K562 (cell line): ENCODE measurements at regions not wholly inside any gene's neighbourhood (a gene's known extent, or its start where the extent isn't known, plus 50 kb on each side); places are given as distances from the start of the nearest gene placed in this dataset.

Experiments
- ATAC-seq: fragments of 200-7000 bp; cut with Tn5 transposase; 3 replicates; pipeline ENCODE4 v1.9.1; 2020; ENCODE audit warnings: moderate library complexity
- BruUV-seq: library from RNA; stranded (reverse); fragments of 400-500 nt; replicated peaks from 2 replicates; lab custom pipeline; 2021; lab: Mats Ljungman, UMichigan
- CTCF ChIA-PET: fragments of 300-600 bp; formaldehyde crosslinking; extraction: SDS; loops from one replicate; lab custom pipeline; 2021; ENCODE audit warnings: low intra/inter-chr PET ratio; lab: Yijun Ruan, JAX
- POLR2A ChIA-PET: fragments of 300-600, 350-650 bp; sonication (Branson Sonifier 250); formaldehyde crosslinking; extraction: SDS; loops from one replicate; lab custom pipeline; 2021; ENCODE audit warnings: antibody characterized with exemption, inconsistent platforms; lab: Yijun Ruan, JAX
- DNase-seq, 4 experiments: peaks; one replicate each; pipeline versions ENCODE4 v3.0.0 to v3.0.0-alpha.2; 2011 to 2018; ENCODE audit warnings: low spot score in 3 of 4, mixed read lengths in 3 of 4; ENCODE audit errors: extremely low read depth in 1 of 4
- FAIRE-seq: peaks from 2 replicates; lab custom pipeline; 2011; peaks lifted over from hg19 to GRCh38; lab: Jason Lieb, UNC
- H2AFZ ChIP-seq: 2 replicates; pipeline ENCODE4 v1.6.0; 2011; ENCODE audit warnings: low read depth, low read length, control low read depth, inconsistent platforms
- H3K27ac ChIP-seq: fragments of 200-600 bp; 3 replicates; pipeline ENCODE4 v1.8.0; 2011; ENCODE audit warnings: low read depth, mild to moderate bottlenecking, control low read depth, inconsistent platforms, low read length, moderate library complexity, mixed read lengths; ENCODE audit errors: extremely low read depth
- H3K27me3 ChIP-seq, 2 experiments: fragments of 300-600 bp in 1 of 2; 2 replicates in 1 of 2; 3 replicates in 1 of 2; pipeline versions ENCODE4 v1.6.0 to v1.8.0; 2011; ENCODE audit warnings: inconsistent platforms in 2 of 2, low read length in 2 of 2, mild to moderate bottlenecking in 1 of 2, mixed read lengths in 1 of 2, moderate library complexity in 1 of 2; ENCODE audit not compliant: control insufficient read depth in 2 of 2, insufficient read depth in 2 of 2
- H3K36me3 ChIP-seq: fragments of 300-600 bp; 3 replicates; pipeline ENCODE4 v1.8.0; 2011; ENCODE audit warnings: mild to moderate bottlenecking, low read length, inconsistent platforms; ENCODE audit not compliant: control insufficient read depth, insufficient read depth
- H3K4me1 ChIP-seq, 2 experiments: fragments of 200-600 bp in 1 of 2; replicated peaks in 1 of 2; 2 replicates in 1 of 2; 3 replicates in 1 of 2; pipeline versions ENCODE4 v1.5.1 to v1.8.0; 2011; ENCODE audit warnings: inconsistent platforms in 2 of 2, low read length in 2 of 2, mild to moderate bottlenecking in 1 of 2, mixed read lengths in 1 of 2, moderate library complexity in 1 of 2; ENCODE audit not compliant: control insufficient read depth in 2 of 2, insufficient read depth in 2 of 2
- H3K4me2 ChIP-seq: 2 replicates; pipeline ENCODE4 v1.6.1; 2011; ENCODE audit warnings: low read length, control low read depth, inconsistent platforms, mixed read lengths; ENCODE audit not compliant: insufficient read depth
- H3K4me3 ChIP-seq: fragments of 200-600 bp; sonication (generic), shearing (Covaris generic); 2 replicates; pipeline ENCODE4 v1.5.1; 2016; ENCODE audit warnings: control low read depth, inconsistent platforms
- H3K79me2 ChIP-seq: fragments of 200-600 bp; 3 replicates; pipeline ENCODE4 v1.8.0; 2011; ENCODE audit warnings: low read length, inconsistent platforms; ENCODE audit not compliant: control insufficient read depth, insufficient read depth
- H3K9ac ChIP-seq, 2 experiments: 2 replicates each; pipeline versions ENCODE4 v1.6.0 to v1.6.1; 2011; ENCODE audit warnings: low read depth in 2 of 2, low read length in 2 of 2, control low read depth in 1 of 2, inconsistent platforms in 1 of 2, mild to moderate bottlenecking in 1 of 2, mixed read lengths in 1 of 2; ENCODE audit not compliant: insufficient read depth in 1 of 2
- H3K9me1 ChIP-seq: one replicate; pipeline ENCODE4 v1.6.0; 2011; ENCODE audit warnings: inconsistent platforms, mild to moderate bottlenecking, low read length, moderate library complexity; ENCODE audit not compliant: control insufficient read depth, insufficient read depth
- H3K9me3 ChIP-seq: replicated peaks from 2 replicates; pipeline ENCODE4 v1.5.1; 2011; ENCODE audit warnings: low read depth, low read length, inconsistent platforms; ENCODE audit not compliant: control insufficient read depth, insufficient read depth
- H4K20me1 ChIP-seq: replicated peaks from 2 replicates; pipeline ENCODE4 v1.6.1; 2011; ENCODE audit warnings: low read length, inconsistent platforms, mixed read lengths; ENCODE audit not compliant: control insufficient read depth, insufficient read depth
- ELK3 ChIP-seq: fragments of 450-650 bp; formaldehyde crosslinking; IDR thresholded peaks from 2 replicates; pipeline ENCODE4 v1.4.0; 2020; ENCODE audit warnings: mild to moderate bottlenecking
- GATA2 ChIP-seq: sonication (generic); formaldehyde crosslinking; IDR thresholded peaks from 2 replicates; pipeline ENCODE4 v1.4.0; 2020; ENCODE audit warnings: mild to moderate bottlenecking, missing genetic modification reagents
- MEF2A ChIP-seq: IDR thresholded peaks from 2 replicates; pipeline ENCODE4 v1.6.1; 2011; ENCODE audit warnings: low read depth, mild to moderate bottlenecking, low read length, moderate library complexity; ENCODE audit not compliant: control insufficient read depth
- POLR3A ChIP-seq: IDR thresholded peaks from 2 replicates; pipeline ENCODE4 v1.6.1; 2011; ENCODE audit warnings: borderline replicate concordance, mild to moderate bottlenecking, moderate library complexity; ENCODE audit not compliant: insufficient read length, insufficient read depth; ENCODE audit errors: extremely low read depth
- SETDB1 ChIP-seq: IDR thresholded peaks from one replicate; pipeline ENCODE4 v1.6.1; 2012; ENCODE audit warnings: low read length, control low read depth, inconsistent platforms
- TSC22D4 ChIP-seq: fragments of 450-650 bp; IDR thresholded peaks from 2 replicates; pipeline ENCODE4 v1.6.1; 2016; ENCODE audit warnings: missing genetic modification characterization, missing biosample characterization, control low read depth
- WGBS: fragments of 100-300 bp; shearing (Covaris generic); methylation state at CpG from one replicate; pipeline ENCODE4 v1.1.6; 2016; ENCODE audit warnings: low coverage, mixed read lengths; ENCODE audit not compliant: insufficient coverage; ENCODE audit errors: missing lambda C conversion rate; 5-methylcytosine and 5-hydroxymethylcytosine counted together
- in situ Hi-C: fragments of 300-500 bp; cut with MboI; formaldehyde crosslinking; loops from 4 replicates; pipeline ENCODE4 v1.15.0; 2018; ENCODE audit warnings: inconsistent platforms, mixed read lengths
- intact Hi-C: fragments of 100-400 bp; cut with micrococcal nuclease; formaldehyde crosslinking; loops from 2 replicates; pipeline ENCODE4 v1.14.2; 2022

GRCh38 chr11:41955635-41956400 is 496.4 kb upstream of the LRRC4C start:
- no peak for TF ChIP-seq GATA2 (CRISPR knock-in tag)
- TF ChIP-seq MEF2A = no peak
- TF ChIP-seq SETDB1 = no peak
- no peak for TF ChIP-seq TSC22D4 (tag)
- TF ChIP-seq POLR3A = no peak
- TF ChIP-seq ELK3 (CRISPR knock-in tag) = no peak

More at GRCh38 chr11:41955635-41956400, 496.4 kb upstream of the LRRC4C start:
- 0% methylated on average over 10 of the region's 10 CpGs for WGBS
- intact Hi-C loops = no loop called here
- H3K9me1 ChIP-seq = no peaks in the 10 kb centered on the region
- no peak overlapping the region for H3K4me3 ChIP-seq
- no peak overlapping the region for H2AFZ ChIP-seq
- H3K27ac ChIP-seq = no peak overlapping the region
- no TSS peak for BruUV-seq
- no peak for ATAC-seq
- H3K79me2 ChIP-seq = no peaks in the 10 kb centered on the region
- POLR2A ChIA-PET = no interaction called here
- DNase-seq = no peak
- H3K27me3 ChIP-seq = no peaks in the 10 kb centered on the region
- no peak overlapping the region for H3K9ac ChIP-seq
- no peaks in the 10 kb centered on the region for H3K9me3 ChIP-seq
- H4K20me1 ChIP-seq = no peaks in the 10 kb centered on the region
- no peaks in the 10 kb centered on the region for H3K4me1 ChIP-seq
- CTCF ChIA-PET = no interaction called here
- no peak overlapping the region for H3K4me2 ChIP-seq
- no peaks in the 10 kb centered on the region for H3K36me3 ChIP-seq
- in situ Hi-C loops = no loop called here
- no peak for FAIRE-seq
